GM19043 (cell line): ENCODE measurements at regions not wholly inside any gene's neighbourhood (a gene's known extent, or its start where the extent isn't known, plus 50 kb on each side); places are given as distances from the start of the nearest gene placed in this dataset.

Source experiments
- ATAC-seq: cut with Tn5 transposase; IDR thresholded peaks from one replicate; pipeline ENCODE4 v1.9.1; 2021; ENCODE audit warnings: low read depth; ENCODE audit not compliant: unreplicated experiment

DNA sequence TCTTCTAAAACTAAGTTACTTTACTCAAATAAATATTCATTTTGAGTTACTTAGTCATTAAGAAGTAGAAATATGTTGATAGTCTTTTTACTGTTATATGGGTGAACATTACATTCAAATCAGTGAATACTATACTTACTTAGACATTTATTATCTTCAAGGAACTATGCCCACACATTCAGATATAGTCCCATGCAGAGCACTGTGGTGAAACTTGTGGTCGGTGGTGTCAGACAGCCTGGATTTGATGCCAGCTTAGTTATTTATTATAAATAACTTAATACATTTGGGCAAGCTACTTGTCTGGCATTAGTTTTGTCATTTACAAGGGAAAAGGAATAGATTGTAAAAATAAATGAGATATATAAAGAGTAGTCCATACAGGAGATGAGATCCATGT, 149.5 kb downstream of the RAP2B start:
- no peak for ATAC-seq

- no peak for ATAC-seq
Measured at GRCh38 chr3:153313302-153313965, 151.4 kb downstream of the RAP2B start.

DNA sequence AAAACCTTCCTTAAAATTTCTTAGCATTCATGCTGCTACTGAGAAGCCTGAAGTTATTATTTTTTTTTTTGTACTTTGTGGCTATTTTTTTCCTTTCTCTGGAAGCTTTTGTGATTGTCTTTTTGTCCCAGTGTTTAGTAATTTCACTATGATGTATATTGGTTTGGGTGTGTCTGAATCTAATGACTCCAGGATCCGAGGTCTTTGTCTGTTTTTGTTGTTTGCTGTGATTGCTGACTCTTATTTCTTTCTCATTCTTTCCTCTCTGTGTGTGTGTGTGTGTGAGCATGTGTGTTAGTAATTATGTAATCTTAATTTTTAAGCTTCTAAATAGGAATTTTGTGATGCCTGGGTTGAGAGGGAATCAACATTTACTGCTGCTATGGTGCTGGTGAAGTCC, 152.0 kb downstream of the RAP2B start:
- ATAC-seq, result no peak

GRCh38 chr3:153315781-153316180, 153.8 kb downstream of the RAP2B start:
- no peak for ATAC-seq

DNA sequence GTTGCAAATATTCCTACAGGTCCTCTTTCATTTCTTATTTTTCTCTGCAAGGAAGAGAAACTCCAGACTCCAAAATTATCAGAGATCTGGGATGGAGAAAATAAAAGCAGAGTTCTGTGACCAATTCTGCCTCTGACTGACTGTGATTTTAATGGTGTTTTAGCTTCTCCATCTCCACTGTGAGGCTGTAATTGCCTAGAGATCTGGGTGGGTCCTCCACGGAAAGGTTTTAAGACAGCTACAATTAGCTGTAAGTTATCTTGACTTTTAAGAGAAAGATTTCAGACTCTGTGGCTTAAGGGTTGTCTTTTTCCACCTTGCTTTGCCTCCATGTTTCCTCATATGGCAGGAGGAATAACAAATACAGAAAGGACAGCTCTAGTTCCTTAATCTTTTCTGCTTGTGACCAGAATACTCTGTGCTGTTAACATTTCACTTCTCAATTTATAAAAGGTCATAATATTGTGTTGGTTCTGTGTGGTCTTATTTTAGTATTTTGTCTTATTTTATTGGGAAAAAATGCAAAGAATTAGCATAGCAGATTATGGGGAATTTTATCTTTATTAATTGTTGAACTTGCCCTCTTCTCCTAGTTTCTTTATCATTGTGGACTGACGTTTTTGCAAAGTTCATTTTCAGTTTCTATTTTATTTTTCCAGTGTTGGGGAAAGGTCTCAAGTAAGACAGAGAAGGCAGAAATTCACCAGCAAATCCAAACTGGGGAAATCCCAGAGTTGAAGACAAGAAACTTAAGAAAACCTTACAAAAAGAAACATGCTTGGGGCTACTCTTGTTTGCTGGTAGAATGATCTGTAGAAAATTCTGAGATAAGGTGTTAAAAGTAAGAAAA, 157.9 kb downstream of the RAP2B start:
- no peak for ATAC-seq

DNA sequence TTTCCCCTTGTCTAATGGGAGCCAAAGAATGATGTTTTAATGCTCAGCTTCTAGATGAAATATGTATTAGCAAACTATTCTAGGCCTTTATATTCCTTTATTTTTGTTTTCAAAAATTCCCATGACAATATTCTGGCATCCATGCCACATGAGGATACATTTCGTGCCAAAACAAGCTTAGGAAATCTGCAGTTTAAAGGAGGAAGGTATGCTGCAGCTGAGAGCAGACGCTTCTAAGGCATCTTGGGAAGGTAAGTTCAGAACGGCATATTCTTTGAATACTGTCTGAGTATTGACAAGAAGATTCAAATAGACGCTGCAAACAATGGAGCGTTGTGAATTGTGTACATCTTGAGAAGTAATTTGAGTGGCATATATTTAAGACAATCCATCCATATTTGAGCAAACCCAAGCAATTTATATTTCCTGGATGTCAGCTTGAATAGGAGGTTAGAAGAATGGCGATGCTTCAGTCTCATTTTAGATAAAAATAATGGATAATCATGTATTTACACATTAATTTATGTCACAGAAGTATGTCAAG, 158.6 kb downstream of the RAP2B start:
- no peak for ATAC-seq

DNA sequence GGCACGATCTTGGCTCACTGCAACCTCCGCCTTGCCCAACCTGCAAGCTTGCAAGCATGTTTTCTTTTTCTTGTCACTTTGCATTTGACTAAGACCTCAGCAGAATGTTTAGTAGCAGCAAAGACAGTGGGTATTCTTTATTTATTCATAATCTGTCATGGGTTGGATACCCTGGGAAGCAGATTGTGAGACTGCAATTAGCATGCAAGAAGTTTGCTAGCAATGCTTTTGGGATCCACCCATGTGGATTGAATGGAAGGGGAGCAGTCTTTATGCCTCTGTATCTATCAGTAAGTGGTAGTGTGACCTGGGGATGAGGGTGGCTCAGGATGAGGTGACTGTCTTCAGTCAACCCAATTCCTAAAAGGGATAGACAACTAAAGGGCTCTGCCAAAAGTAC, 166.7 kb downstream of the RAP2B start:
- no peak for ATAC-seq

DNA sequence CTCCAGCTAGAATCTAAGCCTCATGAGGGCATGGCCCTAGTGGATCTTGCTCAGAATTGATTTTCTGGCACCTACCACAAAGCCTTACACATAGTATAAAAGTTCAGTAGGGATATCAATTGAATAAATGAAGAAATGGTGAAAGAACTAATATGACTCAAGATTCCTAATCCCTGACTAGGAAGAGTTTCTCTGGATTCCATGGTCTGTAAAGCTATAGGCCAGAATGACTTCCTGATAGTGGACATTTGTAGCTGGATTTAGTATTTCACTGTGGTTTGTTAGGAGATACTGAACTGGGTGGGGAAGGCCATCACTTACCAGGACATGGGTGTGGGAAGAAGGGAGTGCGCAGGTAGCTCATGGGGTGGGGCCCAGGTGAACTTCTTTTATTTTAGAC, 168.9 kb downstream of the RAP2B start:
- ATAC-seq, result no peak

DNA sequence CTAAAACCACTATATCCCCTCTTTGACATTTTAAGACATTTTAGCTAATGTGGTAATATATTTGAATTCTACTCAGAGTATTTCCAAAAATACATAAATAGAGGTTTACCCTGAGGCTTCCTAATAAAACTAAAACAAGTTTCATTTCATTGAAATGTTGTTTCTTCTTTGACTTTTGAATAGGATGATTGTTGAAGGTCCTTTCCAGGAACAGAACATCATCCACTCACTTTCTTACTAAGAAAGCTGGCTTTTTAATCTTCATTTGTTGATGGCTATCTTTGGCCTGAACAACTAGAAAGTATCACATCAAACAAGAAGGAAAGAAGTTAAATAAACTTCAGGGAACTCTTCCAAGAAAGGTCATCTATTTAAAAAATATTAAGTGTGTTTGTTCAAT, 169.7 kb downstream of the RAP2B start:
- ATAC-seq, result no peak

DNA sequence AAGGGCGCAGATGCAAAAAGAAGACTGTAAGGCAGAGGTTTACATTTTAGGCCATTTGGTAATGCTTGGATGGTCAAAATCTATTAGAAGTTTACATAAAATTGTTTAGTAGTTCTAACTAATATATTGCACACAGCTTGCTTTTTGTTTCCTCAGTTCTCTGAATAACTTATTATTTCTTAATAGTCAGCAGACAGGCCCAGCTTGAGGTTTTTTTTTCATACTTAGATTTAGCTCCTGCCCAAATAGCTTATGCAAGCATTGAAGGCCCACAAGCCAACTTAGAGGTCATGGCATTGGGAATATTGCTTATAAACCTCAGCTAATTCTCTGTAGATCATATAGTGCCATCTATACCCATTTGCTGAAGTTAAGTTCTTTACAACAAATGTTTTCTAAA, 172.5 kb downstream of the RAP2B start:
- no peak for ATAC-seq

DNA sequence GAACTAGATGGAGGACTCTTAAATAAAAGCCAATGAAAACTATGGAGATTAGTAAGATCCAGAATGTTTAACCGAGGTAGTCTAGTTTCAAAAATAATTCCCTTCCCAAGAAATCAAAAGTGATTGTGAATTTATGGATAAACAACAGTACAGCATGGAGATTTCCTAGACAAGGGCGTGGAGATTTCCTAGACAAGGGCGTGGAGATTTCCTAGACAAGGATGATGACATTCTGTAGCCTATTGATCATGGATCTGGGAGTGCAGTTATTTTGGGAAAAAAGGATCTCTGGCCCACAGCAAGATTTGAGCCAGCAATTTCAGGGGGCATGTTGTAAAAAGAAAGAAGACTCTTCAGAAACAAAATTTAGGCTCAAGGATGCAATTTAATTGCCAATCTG, 175.3 kb downstream of the RAP2B start:
- ATAC-seq, result no peak

DNA sequence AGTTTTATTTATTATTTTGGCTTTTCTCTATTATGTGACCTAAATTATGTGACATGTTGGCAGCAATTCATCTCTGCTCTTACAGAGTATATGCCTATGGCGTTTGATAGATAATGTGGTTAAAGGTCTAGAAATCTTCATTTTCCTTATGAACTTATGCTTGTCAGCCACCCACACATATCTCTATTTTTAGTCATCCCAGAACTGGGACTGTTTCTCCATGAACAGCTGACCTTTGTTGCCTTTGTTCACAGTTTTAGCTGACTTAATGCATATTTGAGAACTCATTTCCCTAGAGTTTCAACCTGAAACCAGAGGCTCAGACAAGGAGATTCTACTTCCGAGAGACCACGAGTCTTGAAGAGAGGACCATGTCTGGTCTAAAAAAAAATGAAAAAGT, 176.5 kb downstream of the RAP2B start:
- ATAC-seq, result no peak

GRCh38 chr3:153339065-153339464, 177.0 kb downstream of the RAP2B start:
- no peak for ATAC-seq

- ATAC-seq, result no peak
Measured at GRCh38 chr3:153343988-153344782, 182.2 kb downstream of the RAP2B start.

- no peak for ATAC-seq
Measured at GRCh38 chr3:153348457-153349107, 186.6 kb downstream of the RAP2B start.

- ATAC-seq, result peak; percentile 66
Measured at GRCh38 chr3:153349108-153349499, 187.1 kb downstream of the RAP2B start.

- ATAC-seq, result no peak
Measured at GRCh38 chr3:153350420-153350819, 188.4 kb downstream of the RAP2B start.

GRCh38 chr3:153354641-153355040, 192.6 kb downstream of the RAP2B start:
- ATAC-seq, result no peak

DNA sequence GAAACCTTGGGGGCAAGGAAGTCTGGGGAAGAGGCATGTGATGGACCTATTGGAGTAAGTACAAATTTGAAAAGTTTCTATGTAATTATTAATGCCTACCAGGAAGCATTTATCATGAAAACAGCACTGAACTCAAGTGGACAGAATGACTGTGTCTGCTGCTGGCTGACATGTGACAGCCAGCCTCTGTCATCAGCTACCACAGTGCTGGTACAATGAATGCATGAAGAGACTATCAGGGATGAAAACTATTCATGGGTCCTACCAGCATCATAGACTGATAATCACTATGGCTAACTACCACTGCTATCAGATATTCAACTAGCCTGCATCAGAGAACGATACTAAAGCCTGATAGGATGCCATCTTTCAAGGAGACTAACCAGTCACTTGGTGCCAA, 193.5 kb downstream of the RAP2B start:
- ATAC-seq, result no peak

GRCh38 chr3:153356908-153357307, 194.9 kb downstream of the RAP2B start:
- no peak for ATAC-seq

DNA sequence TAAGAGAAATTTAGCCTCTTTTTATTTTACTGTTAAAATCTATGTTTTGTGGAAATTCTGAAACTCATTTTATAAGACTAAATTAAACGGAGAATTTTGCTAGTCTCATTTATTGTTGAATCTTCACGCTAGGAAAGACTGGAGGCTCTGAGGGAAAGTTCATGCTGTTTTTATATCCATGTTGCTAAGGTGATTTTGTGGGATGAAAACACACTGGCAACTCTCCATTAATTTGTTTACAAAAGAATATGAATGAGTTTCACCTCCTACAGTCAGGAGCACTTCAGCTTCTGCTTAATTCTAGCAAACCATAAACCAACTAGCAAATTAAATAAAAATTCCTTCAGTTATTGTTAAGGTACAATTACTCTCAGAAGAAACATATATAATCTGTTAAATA, 195.4 kb downstream of the RAP2B start:
- ATAC-seq, result no peak
